Fibroblast of skin of right biceps (primary cell): ENCODE measurements at regions not wholly inside any gene's neighbourhood (a gene's known extent, or its start where the extent isn't known, plus 50 kb on each side); places are given as distances from the start of the nearest gene placed in this dataset.
A peak's percentile ranks its signal among the peaks of the same experiment; 100 is the strongest.

ENCODE experiments used
- DNase-seq: peaks from one replicate; pipeline ENCODE4 v3.0.0-alpha.2; 2013

GRCh38 chr18:57869221-57869620 is 66.1 kb upstream of the ATP8B1 start:
- DNase-seq, result peak; percentile 16

- no peak for DNase-seq
These were observed 63.2 kb upstream of the ATP8B1 start for GRCh38 chr18:57866355-57866754.

GRCh38 chr18:57864615-57865121 is 61.6 kb upstream of the ATP8B1 start:
- DNase-seq, result no peak

GRCh38 chr18:57863706-57864105 is 60.6 kb upstream of the ATP8B1 start:
- no peak for DNase-seq

- DNase-seq, result peak; percentile 32
These were observed 56.2 kb upstream of the ATP8B1 start for GRCh38 chr18:57859314-57859713.

GRCh38 chr18:57856557-57857280 is 53.6 kb upstream of the ATP8B1 start:
- DNase-seq, result no peak

GRCh38 chr18:57856128-57856527 is 53.0 kb upstream of the ATP8B1 start:
- DNase-seq, result no peak

GRCh38 chr18:57855551-57855950 is 52.4 kb upstream of the ATP8B1 start:
- DNase-seq, result no peak

GRCh38 chr18:57854726-57855125 is 51.6 kb upstream of the ATP8B1 start:
- DNase-seq, result no peak

GRCh38 chr18:57853864-57854263 is 50.7 kb upstream of the ATP8B1 start:
- DNase-seq, result no peak

- DNase-seq, result no peak
These were observed 50.0 kb upstream of the ATP8B1 start for GRCh38 chr18:57853133-57853532.
